ENCODE measurements at regions not wholly inside any gene's neighbourhood (a gene's known extent, or its start where the extent isn't known, plus 50 kb on each side); places are given as distances from the start of the nearest gene placed in this dataset.
"Not testable (repeated sequence)": the region's sequence is repeated elsewhere in the genome, so short reads cannot be mapped to it uniquely, and the experiment has no call there.

- DNase-seq, result no peak
Observed at GRCh38 chr5:92760550-92760949, 820.5 kb downstream of the NR2F1-AS1 start.

GRCh38 chr5:92758552-92758951, 822.5 kb downstream of the NR2F1-AS1 start:
- peak; percentile 9 for DNase-seq

GRCh38 chr5:92749943-92750342, 831.1 kb downstream of the NR2F1-AS1 start:
- peak; percentile 47 for DNase-seq

- no peak for DNase-seq
Observed at GRCh38 chr5:92748072-92748676, 832.8 kb downstream of the NR2F1-AS1 start.

- DNase-seq, result no peak
Observed at GRCh38 chr5:92741906-92742305, 839.1 kb downstream of the NR2F1-AS1 start.

- DNase-seq, result no peak
Observed at GRCh38 chr5:92734211-92734940, 846.6 kb downstream of the NR2F1-AS1 start.

GRCh38 chr5:92730486-92730885, 850.5 kb downstream of the NR2F1-AS1 start:
- no peak for DNase-seq

GRCh38 chr5:92729088-92729487, 851.9 kb downstream of the NR2F1-AS1 start:
- DNase-seq, result no peak

- no peak for DNase-seq
Observed at GRCh38 chr5:92715946-92716520, 865.0 kb downstream of the NR2F1-AS1 start.

- no peak for DNase-seq
Observed at GRCh38 chr5:92713826-92714225, 867.2 kb downstream of the NR2F1-AS1 start.

- DNase-seq, result no peak
Observed at GRCh38 chr5:92713335-92713743, 867.7 kb downstream of the NR2F1-AS1 start.

GRCh38 chr5:92711956-92712355, 869.1 kb downstream of the NR2F1-AS1 start:
- DNase-seq, result no peak

GRCh38 chr5:92704590-92704989, 876.4 kb downstream of the NR2F1-AS1 start:
- no peak for DNase-seq

- DNase-seq, result no peak
Observed at GRCh38 chr5:92703976-92704375, 877.0 kb downstream of the NR2F1-AS1 start.

- no peak for DNase-seq
Observed at GRCh38 chr5:92695123-92696003, 885.7 kb downstream of the NR2F1-AS1 start.

GRCh38 chr5:92694067-92694466, 887.0 kb downstream of the NR2F1-AS1 start:
- no peak for DNase-seq

- not testable (repeated sequence) for DNase-seq
Observed at GRCh38 chr5:92691955-92692354, 889.1 kb downstream of the NR2F1-AS1 start.

GRCh38 chr5:92687821-92688722, 892.9 kb downstream of the NR2F1-AS1 start:
- DNase-seq, result peak; percentile 12

- peak; percentile 60 for DNase-seq
Observed at GRCh38 chr5:92678640-92679039, 902.4 kb downstream of the NR2F1-AS1 start.

- DNase-seq, result no peak
Observed at GRCh38 chr5:92676215-92677165, 904.5 kb downstream of the NR2F1-AS1 start.

GRCh38 chr5:92674321-92674720, 906.7 kb downstream of the NR2F1-AS1 start:
- DNase-seq, result no peak
